ENCODE measurements at regions not wholly inside any gene's neighbourhood (a gene's known extent, or its start where the extent isn't known, plus 50 kb on each side); places are given as distances from the start of the nearest gene placed in this dataset.

DNA sequence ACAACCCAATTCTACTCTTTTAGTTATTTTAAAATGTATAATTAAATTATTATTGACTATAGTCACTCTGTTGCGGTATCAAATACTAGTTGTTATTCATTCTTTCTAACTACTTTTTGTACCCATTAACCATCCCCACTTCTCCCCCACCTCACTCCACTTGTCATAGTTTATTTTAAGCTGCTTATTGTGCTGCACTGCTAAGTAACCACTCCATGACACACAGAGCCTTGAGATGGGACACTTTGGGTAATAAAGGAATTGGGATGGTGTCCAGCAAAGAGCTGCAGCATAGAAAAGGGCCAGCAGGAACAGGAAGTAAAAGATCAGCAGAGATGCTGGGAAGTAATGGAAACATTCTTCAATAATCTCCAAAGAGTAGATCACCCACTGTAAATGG, 123.0 kb downstream of the RPS29 start:
- FAIRE-seq, result no peak

DNA sequence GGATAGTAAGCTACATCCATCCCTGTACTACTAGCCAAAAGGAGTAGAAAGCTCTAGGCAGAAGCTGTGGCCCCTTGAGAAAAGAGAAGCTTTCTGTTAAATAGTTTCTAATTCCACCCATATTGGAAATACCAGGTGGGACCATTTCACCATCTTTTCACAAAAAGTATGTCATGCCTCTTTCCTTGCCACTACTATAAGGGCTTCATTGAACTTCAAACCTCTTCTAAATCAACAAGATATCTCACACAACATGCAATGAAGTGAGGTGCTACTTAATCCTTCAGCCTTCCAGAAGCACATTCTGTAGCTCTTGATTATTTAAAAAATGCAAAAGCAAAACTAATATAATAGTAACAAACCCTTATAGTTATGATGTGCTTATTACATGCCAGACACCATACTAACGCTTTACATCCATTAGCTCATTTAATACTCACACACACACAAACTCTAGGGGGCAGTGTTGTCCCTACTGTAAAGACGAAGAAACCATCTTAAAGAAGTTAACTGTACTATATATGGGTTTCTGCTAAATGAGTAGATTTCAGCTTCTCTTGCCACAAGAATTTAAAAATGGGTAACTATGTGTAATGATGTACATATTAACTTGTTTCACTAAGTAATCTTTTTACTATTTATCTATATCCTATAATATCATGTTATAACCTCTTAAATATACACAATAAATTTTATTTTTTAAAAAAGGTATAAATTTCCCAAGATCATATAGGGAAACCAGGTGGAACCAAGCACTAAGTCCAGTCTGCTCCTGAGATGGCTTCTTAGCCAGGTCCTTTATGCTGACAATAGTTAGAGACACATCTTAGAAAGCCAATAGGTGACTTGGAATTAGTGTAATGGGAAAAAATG, 124.4 kb downstream of the RPS29 start:
- FAIRE-seq, result no peak

DNA sequence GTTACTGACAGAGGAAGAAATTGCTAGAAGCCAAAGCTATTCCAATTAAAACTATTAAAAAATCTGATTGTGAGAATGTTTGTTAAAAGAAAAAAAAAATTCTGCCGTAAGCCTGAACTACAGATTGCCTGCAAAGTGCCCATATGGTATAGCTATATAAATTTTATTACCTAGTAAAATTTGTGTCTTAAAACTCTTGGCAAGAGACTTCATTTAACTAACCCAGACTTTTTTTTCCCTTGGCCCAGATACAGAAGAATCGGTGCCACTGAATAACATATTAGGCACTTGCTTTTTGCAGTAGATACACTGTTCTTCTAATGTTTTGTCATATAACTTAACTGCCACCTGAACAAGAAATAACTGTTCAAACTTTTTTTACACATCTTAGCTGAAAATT, 125.5 kb downstream of the RPS29 start:
- FAIRE-seq, result no peak

DNA sequence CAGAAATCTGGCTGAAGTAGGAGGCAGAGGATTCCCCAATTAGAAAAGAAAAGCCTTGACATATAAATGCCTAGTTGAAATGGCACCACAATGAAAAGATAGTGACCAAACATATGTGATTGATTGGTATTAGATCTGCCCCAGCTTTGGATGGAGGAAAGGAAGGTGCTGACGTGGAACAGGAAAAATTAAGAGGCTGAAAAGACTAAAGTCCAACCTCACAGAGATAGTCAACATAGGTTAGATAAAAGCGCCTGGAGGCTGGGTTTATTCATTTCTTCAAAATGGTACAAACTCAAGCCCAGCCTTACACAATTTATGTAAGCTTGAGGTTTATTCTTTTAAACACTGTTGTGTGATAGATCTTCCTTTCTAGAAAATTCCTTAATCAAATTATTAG, 129.6 kb downstream of the RPS29 start:
- no peak for FAIRE-seq

DNA sequence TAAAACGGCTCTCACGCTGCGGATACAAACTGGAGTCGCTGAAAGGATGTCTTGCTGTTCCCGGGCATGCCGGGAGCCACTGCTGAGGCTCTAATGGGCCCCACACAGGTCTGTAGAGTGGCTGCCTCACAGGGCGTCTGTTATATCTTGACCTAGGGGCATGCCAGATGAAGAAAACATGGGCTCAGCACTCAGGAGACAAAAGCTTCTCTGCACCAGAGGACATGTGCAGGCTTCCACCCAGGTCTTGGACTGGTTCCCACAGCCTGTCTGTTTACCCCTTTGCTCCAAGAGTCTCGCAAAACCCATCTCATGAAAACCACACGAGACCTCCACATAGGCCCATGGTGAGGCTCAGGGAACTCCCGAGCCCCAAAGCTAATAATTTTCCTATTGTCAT, 134.2 kb downstream of the RPS29 start:
- FAIRE-seq, result no peak

DNA sequence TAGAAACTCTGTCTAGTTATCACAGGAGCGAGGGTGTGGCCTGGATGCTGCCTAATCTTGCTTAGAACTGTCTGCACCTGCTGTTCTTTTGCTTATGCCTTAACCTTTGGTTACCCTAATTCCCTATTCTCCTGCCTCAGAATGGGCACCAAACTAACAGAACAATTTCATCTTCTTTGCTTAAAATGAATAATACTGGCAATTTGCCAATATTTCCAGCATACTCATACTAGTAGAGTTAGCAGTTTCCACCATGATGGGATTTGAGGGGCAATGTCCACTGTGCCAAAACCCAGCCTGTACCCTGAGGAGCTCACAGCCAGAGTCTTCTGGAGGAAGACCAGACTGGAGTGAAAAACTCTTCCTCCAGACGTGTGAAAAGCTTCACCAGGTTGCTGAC, 136.4 kb downstream of the RPS29 start:
- no peak for FAIRE-seq

DNA sequence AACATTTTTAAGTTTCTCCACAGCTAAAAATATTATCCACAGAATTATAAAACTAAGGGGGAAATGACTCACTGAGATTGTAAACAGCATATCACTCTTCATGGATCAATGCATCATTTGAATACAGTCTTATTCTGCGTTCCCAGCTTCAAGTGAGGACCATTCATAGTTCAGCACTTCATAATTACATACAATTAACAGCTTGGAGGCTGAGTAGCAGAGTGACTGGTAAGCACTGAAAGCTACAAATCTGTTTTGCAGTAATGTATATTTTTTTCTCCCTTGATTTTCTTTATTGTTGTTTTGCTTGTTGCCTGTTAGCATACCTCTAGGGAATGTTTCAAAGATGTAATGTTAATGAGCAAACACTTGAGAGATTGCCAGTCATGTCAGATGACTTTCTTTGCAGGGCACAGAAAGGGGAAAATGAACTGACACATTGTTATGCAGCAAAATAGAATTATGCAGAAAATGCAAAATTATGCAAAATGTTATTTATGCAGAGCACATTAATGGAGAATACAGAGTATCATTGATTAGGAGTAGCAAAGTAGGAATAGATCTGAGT, 138.6 kb downstream of the RPS29 start:
- FAIRE-seq, result no peak

DNA sequence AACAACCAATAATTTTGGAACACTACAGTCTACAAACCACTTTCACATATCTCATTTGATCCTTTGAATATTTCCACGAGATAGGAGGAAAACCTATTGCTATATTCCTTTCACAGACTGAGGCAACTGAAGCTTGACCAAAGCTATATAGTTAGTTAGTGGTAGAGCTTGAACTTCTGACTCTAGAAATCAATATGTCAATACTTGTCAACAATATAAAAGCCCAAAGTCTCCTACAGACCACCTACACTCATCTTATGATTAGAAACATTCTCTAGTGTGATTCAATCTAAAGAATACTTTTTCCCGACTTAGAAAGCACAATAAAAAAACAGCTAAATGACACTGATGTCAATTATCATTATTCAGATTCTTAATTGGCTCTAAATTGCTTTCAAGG, 139.4 kb downstream of the RPS29 start:
- no peak for FAIRE-seq

DNA sequence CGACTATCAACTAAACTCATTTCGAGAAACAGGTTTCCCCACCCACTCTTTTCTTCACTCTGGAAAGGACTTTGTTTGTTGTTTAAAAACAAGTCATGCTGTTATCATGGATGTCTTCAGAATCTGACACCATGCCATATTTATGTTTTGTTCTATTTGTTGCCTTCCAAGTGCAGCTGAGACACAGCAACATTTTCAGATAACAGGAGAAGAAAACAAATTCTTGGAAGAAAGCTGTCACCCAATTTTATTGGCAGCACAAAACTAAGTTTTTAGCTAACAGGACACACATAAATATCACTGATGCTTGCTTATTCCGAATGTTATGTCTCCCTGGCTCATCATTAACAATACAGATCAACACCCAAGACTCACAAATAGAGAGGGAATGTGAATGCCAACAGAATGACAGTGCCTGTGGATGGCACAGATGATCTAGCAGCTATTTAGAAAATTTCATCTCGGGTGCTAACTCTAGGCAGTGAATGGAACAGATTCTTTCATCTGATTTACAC, 147.9 kb downstream of the RPS29 start:
- FAIRE-seq, result no peak

DNA sequence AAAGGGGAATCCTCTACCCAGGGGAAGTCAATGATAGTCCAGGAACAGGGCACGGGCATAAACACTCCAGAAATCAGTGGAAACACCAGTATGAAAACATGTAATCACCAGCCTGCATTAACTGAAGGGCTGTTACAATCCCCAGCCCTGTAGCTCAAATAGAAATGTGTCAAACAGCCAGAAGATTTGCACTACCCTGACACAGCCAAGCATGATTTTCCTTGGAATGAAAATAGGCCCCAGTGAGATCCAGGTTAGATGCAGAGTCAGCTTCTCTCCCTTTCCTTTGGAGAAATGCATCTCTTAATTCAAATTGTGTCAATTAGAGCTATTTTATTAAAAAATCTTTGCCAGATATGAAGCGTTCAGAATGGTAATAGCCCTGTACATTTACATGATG, 158.1 kb downstream of the RPS29 start:
- FAIRE-seq, result no peak

DNA sequence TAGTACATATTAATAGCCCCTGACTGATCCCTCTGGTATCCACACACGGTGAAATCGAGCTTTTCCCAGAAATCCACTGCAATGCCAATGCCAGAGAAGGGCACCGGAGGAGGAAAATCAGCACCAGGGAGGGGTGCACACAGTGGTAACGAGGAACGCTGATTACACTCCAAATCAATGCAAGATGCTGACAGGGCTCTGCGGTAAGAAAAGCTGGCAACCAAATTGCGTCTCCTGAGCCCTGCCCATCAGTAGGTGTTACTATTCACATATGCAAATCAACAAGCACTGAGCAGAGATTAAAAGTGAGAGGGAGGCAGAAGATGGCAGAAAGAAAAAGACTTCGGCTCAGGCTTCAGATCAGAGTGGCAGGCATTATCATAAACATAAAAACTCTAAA, 159.1 kb downstream of the RPS29 start:
- no peak for FAIRE-seq

DNA sequence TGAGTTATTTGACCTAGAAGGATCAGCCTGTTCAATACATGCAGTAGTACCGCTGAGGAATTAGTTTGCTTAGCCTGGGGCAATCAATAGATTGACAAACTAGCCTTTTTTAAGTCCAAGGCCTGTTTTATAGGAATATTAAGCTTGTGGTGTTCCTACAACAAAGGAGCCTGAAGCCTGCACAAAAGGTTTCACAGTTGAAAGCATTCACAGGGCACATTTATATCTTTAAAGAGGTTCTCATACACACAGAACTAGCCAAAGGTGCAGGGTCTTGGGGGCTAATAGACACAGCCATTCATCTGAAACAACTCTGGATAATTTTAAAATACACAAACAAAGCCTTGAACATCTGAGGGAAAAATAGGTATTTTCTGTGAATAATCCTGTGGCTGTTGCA, 160.3 kb downstream of the RPS29 start:
- no peak for FAIRE-seq

DNA sequence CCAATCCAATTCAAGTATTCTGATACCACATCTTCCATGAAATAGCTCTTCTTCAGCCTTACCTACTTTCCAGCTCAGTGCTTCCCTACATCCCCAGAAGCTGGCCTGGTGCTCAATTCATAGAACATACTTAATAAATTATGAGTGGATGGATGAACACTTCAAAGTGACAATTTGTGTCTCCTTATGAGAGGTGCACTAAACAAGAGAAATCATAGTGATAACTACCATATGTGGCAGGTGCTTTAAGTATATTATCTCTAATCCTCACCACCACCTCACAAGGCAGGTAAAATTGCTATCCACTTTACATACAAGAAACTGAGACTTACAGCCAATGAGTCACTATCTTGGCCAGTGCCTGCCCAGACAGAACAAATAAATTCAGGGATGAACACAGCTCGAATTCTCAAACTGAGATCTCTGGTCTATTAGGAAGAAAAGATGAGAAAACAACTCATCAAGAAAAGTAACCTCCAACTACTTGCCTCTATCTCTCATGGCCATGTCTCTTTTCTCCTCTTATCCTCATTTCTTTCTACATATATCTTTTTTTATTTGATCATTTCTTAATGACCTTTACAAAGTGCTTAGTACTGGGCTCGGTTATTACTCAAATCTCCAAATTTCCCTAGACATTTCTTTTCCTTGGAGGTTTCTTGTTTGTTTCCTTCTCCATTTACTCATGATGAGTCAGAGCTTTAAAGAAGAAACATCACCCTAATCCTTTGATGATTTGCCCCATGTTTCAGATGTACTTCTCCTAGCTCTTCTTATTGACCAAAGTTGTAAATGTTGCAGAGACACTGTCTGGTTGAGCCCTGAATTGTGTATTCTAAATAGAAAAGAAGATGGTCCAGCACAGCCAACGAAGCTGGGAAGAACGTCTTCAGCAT, 161.5 kb downstream of the RPS29 start:
- FAIRE-seq, result no peak

DNA sequence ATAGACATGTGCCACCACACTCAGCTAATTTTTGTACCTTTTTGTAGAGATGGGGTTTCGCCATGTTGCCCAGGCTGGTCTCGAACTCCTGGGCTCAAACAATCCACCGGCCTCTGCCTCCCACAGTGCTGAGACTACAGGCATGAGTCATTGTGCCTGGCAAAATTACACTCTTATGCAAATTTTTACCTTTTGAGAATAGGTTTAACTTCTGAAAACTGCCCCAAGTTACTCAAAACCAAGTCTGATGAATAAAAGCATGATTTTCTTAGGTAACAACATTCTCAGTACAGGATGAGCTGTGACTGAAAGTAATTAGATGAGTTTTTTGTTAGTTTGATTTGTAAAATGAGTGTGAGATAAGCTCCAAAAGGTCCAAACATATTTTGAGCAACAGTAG, 166.0 kb downstream of the RPS29 start:
- FAIRE-seq, result no peak

DNA sequence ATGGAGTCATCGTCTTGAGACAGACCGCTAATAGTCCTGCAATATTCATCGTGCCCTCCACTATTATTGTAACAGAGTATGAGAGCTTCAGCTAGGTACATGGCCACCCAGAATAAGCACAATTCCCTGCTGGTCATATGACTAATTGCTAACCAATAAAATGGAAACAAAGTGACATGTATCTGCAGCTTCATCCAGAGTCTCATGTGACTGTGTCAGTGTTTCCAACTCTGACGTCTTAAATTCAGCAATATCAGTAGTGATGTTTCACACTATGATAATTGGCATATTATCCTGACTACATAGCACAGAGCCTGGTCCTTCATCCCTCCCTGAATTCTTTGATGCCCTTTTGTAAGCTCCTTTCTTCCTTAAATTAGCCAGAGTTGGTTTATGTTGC, 167.4 kb downstream of the RPS29 start:
- FAIRE-seq, result no peak

DNA sequence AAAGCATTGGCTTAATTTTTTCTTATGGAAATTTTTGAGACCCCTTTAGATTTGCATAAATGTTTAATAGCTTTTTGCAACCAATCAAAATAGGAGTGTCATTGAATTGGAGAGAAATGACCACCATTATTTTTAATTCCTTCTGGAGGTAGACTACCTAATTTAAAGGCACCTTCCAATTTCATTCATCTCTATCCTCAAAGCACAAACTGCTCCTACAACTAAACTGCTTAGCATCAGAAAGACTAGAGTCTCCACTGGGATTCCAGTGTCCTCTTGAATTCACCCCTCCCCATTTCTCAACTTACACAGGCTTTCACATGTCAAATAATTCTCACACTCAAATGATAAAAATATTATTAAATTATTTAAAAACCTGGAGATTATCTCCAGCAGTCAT, 168.4 kb downstream of the RPS29 start:
- no peak for FAIRE-seq

DNA sequence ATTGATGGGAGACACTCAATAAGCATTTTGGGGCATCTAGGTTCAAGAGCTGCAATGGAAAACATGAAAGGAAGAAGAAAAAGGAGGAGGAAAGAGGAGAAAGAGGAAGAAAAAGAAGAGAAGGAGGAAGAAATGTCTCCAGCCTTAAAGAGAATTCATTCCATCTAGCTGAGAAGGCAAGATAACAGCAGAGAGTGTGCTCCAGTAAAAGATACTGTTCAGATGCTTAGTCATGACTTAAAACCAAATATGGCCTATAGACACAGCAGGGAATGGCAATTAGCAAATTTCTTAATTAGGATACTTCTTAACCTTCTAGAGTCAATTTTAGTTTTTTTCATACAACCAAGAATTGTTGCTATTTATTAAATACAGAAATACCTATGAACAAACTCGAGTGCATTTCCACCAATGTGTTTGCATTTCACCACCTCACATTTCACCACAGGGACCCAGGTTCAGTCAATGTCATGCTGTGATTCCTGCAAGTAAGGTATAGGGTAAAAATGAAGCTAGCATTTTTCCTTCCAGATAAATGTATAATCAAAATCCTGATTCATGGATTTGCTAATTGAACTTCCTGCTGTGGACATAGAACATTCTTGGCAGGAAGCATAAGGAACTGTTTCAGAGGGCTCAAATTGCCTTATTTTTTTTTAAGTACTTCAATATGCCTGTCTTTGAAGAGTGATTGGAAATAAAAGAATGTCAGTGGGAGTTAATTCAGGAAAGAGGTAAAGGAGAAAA, 177.8 kb downstream of the RPS29 start:
- FAIRE-seq, result no peak

DNA sequence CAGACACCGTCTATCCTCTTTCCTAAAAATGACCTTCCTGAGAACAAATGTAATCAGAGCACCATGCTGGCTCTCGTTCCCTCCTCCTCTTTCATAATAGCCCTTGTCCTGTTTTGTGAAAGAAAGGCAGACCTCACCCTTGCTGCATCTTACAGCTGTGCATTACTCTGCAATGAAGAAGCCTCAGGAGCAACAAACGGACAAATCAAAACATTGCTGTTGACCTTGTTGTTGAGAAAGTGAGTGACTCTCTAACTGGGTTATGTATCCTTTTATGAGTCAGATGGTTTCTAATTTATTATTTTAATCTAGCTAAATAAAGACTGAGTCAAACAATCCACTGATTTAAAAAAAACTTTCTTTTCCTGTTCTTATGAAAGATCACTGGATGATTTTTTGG, 180.9 kb downstream of the RPS29 start:
- FAIRE-seq, result no peak

DNA sequence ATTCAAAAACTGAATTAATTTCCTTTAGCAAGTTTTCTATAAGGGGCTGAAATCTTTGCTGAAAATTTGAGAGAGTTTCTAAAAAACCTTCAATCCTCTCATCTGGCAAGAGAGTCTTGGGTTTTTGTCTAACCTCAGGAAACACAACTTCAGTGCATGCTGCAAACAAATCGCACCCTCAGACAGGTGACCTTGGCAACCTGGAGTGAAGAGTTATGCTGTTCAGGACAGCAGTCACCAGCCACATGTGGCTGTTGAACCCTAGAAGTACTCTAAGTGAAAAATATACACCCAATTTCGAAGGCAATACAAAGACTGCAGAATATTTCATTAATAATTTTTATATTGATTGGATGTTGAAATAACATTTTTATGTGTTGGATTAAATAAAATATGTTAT, 184.8 kb downstream of the RPS29 start:
- FAIRE-seq, result no peak

DNA sequence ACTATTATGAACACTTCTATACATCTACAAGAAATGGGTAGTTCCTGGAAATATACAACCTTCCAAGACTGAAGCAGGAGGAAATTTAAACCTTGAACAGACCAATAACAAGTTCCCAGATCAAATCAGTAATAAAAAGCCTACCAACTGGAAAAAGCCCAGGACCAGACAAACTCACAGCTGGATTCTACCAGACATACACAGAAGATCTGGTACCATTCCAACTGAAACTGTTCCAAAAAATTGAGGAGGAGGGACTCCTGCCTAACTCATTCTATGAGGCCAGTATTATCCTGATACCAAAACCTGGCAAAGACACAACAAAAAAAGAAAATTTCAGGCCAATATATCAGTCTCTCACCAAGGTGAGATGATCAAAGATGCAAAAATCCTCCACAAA, 189.4 kb downstream of the RPS29 start:
- no peak for FAIRE-seq

DNA sequence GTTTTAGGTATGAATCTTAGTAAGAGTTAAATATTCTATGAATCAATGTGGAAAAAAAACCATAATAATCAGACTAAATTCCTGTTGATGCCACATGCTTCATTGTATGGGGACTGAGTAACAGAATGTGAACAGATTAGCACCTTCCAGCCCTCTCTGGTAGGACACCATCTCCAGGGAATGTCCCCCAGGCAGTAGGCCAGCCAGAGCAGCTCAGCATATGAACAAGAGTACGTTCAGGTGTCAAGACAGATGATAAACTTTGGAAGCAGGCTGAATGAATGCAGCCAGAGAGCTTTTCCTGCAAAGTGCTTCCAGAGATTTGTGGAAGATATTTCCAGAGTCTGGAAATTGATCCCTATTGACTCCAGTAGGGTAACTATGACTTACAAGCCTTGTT, 204.4 kb downstream of the RPS29 start:
- no peak for FAIRE-seq

DNA sequence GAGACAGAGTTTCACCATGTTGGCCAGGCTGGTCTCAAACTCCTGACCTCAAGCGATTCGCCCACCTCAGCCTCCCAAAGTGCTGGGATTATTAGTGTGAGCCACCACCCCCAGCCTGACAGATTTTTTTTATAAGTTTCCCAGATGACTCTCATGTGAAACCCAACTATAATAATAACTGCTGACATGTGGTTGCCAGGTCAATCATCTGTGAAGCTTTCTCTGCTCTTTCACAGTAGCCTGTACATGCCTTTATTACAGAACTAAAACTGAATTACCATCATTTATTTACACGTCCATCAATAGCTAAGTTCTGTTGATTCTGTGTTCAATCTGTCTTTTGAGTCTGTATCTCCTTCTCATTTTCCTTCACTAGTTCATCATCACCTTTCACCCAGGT, 218.5 kb downstream of the RPS29 start:
- FAIRE-seq, result no peak

DNA sequence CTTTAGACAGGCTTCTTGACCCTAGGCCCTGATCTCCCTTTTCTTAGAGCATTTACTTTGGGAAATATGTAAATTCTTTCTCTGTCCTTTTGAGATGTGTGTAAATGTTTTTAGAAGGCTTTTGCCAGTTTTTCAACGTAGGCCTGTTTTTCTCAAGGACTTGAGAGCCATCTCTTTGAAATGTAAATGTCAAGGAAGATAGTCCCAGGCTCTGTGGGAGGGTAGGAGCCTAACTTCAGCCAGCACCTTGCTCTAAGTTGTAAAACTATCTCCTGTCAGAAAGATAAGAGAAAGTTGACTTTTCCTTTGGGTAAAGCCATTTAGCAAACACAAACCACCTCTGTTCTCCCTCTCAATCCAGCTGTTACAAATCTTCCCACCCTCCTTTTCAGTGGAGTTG, 219.8 kb downstream of the RPS29 start:
- FAIRE-seq, result no peak
